CD4-positive, alpha-beta T cell treated with Interleukin-6 at 100 ng/mL for 8 hours (primary cell): ENCODE measurements at regions not wholly inside any gene's neighbourhood (a gene's known extent, or its start where the extent isn't known, plus 50 kb on each side); places are given as distances from the start of the nearest gene placed in this dataset.
"Not testable (repeated sequence)": the region's sequence is repeated elsewhere in the genome, so short reads cannot be mapped to it uniquely, and the experiment has no call there.

ENCODE experiments used
- DNase-seq: peaks from one replicate; pipeline ENCODE4 v3.0.0-alpha.2; 2020; ENCODE audit warnings: mixed read lengths, low spot score

- DNase-seq: no peak
Observed at GRCh38 chr2:173720306-173720705, 244.9 kb downstream of the SP3 start.

DNA sequence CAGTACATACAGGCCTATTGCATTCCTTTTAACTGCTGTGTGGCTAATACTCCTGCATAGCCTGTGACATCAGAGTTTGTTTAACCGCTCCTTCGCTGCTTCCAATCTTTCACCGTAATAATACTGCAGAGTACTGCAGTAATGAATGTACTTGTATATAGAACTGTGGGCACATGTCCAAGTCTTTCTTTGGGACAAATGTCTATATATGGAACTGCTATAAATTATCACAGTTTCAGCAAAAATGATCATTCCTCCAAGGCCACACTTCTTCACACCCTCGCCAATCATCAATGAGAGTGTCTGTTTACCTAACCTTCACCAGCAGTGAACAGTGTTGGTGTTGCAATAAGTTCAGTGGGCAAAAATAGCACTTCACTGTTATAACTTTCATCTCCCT, 230.4 kb downstream of the SP3 start:
- DNase-seq: no peak

- not testable (repeated sequence) for DNase-seq
Observed at GRCh38 chr2:173737954-173738575, 227.1 kb downstream of the SP3 start.

- no peak for DNase-seq
Observed at GRCh38 chr2:173739006-173739405, 226.2 kb downstream of the SP3 start.

DNA sequence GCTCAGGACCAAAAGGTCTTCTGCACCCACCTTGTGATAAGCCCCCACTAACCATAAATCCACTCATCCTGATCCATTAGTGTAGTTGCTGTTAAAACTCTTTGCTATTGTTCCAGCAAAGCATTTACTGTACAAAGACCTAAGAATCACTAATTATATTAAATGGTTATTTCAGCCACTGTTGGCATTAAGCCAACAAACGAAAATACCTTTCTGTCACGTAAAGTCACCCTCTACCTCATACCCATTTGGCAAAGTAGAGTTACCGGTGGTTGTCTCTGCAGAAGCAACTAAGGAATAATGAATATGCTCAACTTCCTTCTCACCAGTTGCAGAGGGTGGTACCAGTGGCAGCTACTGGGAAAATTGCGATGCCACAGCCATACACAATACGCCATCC, 224.5 kb downstream of the SP3 start:
- DNase-seq: no peak

GRCh38 chr2:173741759-173742158, 223.4 kb downstream of the SP3 start:
- DNase-seq: no peak

GRCh38 chr2:173747035-173747434, 218.1 kb downstream of the SP3 start:
- DNase-seq: no peak

- DNase-seq: no peak
Observed at GRCh38 chr2:173749315-173749714, 215.9 kb downstream of the SP3 start.

- DNase-seq: no peak
Observed at GRCh38 chr2:173750353-173750801, 214.8 kb downstream of the SP3 start.

- DNase-seq: no peak
Observed at GRCh38 chr2:173750831-173751230, 214.3 kb downstream of the SP3 start.

DNA sequence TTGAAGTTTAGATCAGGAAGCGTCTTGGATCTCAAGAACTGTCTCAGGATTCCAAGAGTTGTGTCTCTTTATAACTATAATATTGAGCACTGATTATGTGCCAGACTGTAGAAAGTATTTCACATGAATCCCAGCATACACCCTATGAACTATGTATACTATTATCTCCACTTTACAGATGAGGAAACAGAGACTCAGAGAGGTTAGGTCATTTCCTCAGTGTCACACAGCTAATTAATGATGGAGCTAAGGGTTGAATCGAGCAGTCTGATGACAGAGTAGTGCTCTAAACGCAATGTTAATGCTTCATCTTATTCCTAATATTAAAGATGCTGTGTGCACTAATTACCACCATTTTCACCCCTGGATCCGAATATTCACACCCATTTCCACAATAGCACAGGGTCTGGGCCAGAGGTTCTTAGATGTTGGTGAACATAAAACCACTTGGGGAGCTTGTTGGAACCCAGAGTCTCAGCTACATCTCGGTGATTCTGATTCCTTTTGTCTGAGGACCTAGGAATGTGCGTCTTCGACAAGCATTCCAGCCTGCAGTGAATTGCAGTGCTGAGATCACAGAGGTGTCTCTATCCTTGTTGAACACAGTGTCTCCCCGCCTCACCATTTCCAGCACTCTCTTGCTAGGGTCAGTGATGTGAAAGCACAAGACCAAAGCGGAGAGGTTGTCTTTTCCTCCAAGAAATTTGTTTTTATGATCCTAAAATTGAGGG, 213.8 kb downstream of the SP3 start:
- DNase-seq: no peak

GRCh38 chr2:173752152-173752551, 213.0 kb downstream of the SP3 start:
- no peak for DNase-seq

DNA sequence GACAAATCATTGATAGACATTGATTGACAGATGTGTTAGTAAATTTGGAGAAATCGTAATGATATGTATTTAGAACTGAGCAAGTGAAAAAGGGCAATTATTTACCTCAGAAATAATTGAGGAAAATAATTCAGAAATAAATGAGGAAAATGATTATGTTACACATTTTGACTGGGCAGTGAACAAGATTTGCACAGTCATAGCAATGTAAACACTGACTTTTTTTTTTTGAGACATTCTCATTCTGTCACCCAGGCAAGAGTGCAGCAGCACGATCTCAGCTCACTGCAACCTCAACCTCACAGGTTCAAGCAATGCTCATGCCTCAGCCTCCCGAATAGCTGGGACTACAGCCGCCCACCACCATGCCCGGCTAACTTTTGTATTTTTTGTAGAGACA, 211.7 kb downstream of the SP3 start:
- DNase-seq: no peak

DNA sequence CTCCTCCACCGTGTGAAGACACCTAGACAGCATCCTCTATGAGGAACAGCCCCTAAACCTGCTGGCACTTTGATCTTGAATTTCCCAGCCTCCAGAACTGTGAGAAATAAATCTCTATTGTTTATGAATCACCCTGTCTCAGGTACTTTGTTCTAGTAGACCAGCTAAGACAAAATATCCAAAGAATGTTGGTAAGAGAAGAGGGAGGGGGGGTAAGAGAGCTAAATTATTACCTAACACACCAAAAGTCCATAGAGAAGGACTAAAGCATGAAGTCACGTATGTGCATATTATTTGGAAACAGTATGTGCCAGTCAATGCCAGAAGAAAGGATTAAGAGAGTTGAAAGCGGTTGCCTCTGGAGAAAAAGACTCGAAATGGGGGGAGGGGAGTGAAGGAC, 211.0 kb downstream of the SP3 start:
- no peak for DNase-seq

- DNase-seq: no peak
Observed at GRCh38 chr2:173754837-173755236, 210.3 kb downstream of the SP3 start.

GRCh38 chr2:173755798-173756197, 209.4 kb downstream of the SP3 start:
- DNase-seq: no peak

GRCh38 chr2:173759959-173760358, 205.2 kb downstream of the SP3 start:
- DNase-seq: no peak

DNA sequence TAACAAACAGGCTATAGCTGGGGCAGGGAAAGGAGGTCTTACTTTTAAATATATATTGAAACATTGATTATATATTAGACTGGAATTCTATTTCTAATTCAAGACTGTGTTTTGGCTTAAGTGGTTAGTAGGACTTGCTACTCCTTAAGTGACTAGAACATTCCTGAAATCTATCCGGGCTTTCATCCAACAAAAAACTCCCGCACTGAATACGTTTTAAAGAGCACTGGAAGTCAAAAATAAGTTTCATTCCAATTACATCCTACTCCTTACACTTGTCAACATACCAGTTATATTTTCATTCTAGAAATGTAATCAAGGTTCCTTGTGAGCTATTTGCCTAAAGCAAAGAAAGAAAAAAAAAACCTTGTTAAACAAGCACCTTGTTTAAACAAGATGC, 204.6 kb downstream of the SP3 start:
- DNase-seq: no peak

DNA sequence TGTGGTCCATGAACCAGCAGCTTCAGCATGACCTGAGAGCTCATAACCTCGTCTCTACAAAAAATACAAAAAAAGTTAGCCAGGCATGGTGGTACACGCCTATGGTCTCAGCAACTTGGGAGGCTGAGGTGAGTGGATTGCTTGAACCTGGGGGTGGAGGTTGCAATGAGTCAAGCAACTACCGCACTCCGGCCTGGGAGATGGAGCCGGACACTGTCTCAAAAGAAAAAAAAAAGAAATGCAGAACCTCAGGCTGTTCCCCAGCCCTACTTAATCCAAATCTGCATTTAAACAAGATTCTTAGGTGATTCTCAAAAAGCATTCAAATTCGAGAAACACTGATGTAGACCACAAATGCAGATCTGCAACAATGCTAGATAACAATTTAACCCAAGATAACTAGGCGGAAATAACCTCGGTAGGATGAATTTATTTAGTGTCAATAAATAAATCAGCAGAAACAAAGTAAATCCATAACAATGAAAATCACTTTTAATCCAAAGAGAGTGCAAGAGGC, 203.5 kb downstream of the SP3 start:
- DNase-seq: no peak

- DNase-seq: no peak
Observed at GRCh38 chr2:173762221-173762620, 203.0 kb downstream of the SP3 start.

GRCh38 chr2:173762864-173763263, 202.3 kb downstream of the SP3 start:
- DNase-seq: no peak

GRCh38 chr2:173763641-173764040, 201.5 kb downstream of the SP3 start:
- DNase-seq: no peak

GRCh38 chr2:173764094-173764493, 201.1 kb downstream of the SP3 start:
- no peak for DNase-seq
